ENCODE measurements at regions not wholly inside any gene's neighbourhood (a gene's known extent, or its start where the extent isn't known, plus 50 kb on each side); places are given as distances from the start of the nearest gene placed in this dataset.
"Not testable (repeated sequence)": the region's sequence is repeated elsewhere in the genome, so short reads cannot be mapped to it uniquely, and the experiment has no call there.

DNA sequence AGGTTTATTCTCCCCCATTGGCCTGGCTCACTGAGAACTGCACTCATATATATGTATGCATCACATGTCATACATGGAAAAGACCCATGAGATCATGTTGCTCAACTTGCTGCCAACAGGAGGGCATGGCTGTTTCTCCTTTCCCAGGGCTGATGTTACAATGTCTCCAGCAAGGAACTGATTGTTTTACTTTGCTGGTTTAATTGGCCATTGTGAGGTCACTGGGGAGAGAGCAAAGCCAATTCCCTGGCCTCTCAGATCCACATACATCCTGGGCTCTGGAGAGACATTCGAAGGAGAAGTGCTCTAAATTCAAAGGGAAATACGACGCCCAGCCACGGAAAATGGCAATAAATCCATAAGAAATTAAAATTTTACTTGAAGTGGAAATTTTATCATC, 287.8 kb downstream of the WDR11 start:
- no peak for DNase-seq

DNA sequence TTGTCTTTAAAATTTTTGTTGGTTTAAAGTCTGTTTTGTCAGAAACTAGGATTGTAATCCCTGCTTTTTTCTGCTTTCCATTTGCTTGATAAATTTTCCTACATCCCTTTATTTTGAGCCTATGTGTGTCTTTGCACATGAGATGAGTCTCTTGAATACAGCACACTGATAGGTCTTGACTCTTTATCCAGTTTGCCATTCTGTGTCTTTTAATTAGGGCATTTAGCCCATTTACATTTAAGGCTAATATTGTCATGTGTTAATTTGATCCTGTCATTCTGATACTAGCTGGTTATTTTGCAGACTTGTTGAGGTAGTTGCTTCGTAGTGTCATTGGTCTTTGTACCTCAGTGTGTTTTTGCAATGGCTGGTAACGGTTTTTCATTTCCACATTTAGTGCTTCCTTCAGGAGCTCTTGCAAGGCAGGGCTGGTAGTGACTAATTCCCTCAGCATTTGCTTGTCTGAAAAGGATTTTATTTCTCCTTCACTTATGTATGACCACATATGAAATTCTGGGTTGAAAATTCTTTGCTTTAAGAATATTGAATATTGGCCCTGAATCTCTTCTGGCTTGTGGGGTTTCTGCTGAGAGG, 294.7 kb downstream of the WDR11 start:
- DNase-seq, result not testable (repeated sequence)

DNA sequence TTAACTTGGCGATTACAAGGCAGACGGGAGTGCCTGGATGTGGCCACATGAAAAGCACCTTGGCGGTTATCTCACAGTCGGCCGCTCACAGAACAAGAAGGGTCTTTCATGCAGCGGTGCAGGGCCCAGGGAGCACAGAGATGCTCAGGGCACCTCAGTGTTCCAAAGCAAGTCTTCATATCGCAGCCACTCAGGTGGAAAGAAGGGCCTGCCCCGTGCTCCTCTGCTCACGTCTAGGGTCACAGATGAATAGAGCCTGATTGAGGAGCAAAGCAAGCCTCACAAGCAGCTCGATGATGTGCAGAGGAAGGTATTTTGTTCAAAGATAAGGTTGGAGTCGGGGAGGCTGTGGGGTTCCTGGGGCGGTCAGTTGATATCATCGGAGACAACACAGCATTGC, 297.8 kb downstream of the WDR11 start:
- DNase-seq, result no peak

DNA sequence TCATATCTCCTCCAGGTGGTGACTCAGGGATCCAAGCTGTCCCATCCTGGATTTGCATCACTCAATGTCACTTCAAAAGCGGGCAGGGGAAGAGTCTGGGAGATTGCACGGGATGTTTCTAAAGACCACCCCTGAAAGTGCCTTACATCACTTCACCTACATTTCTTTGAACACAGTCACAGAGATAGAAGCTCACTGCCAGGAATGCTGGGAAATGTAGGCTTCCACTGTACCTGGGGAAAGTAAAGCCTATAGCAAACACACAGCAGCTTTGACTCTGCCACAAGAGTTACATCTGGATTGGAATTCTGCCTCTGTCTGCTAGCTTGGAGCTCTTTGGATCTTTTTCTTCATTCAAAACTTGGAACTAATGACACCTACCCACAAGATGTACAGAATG, 300.9 kb downstream of the WDR11 start:
- no peak for DNase-seq

DNA sequence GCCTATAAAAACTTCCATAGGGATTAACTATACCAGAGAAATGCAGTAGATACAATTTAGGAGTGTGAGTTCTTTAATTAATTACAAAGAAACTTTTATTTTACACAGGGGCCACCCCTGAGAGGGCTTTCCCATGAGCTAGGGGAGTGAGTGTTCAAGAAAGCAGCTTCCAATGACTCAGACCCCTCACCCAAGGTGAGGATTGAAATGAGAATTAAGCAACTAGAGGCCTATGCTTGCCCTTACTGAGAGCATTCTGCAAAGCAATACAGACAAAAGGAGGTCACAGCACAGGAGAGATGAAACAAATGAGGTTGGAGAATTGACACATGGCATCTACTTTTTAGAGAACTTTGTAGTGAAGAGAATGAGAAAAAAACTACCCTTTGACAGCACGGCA, 301.8 kb downstream of the WDR11 start:
- no peak for DNase-seq

DNA sequence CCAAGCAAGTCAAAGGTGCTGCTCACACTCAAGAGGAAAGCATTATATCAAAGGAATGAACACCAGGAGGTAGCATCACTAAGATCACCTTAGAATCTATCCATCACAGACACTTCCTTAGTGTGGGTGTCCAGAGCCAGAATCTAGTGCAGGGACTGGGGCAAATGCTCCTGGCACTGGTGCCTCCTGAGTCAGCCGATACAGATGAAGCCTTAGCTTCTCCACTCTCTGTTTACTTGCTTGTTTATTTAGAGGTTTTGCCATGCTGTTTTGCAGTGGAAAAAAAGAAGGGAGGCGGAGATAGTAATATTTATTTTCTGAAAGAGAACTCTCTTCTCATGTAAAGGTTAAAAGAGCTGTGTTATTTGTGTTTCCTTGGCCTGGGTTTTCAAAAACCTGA, 303.1 kb downstream of the WDR11 start:
- DNase-seq, result no peak

DNA sequence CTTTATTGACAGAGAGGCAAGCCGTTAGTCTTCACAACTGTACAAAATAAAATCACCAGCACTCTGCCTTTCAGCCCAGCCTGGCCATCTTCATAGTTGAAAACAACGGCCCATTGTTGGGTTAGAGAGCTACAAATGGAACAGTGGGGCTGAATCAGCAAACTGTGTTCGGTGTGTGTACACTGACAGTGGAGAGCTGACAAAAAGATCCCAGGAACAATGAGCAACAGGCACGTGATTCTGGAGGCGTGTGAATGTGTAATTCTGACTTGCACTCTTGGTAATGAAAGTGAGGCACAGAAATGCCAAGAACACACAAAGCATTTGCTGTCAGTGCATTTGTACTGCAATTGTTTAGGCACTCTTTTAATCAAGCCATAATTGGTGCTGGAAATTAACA, 303.7 kb downstream of the WDR11 start:
- DNase-seq, result no peak

DNA sequence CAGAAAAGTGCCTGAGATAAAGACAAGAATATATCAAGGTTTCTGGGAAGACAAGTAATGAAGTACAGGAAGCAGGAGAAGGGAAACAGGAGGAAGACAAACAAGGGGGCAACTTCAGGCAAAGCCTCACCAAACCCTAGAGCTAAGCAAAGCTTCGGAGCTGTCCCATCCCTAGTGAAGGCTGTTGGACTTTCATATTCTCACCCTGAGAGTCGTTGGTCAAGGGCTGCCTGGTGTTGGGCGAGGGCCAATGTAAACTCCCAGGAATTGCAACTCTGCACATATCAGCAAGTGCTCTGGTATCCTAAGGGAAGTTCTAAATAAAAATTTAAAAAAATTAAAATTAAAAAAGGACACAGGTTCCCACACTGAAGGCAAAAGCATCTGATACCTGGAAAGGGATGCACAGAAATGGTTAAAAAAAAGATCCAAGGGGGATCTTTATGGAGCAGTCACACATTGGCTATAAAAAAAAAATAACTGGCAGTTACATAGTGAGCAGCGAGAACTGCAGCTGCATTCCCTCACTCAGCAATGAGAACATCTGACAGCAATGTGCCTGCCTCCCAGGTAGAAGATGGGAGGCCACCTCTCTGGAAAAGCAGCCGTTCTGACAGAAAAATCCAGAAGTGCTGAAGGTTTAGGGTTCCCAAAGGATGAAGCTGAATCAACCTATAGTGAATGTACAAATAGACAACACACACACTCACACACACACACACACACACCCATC, 304.7 kb downstream of the WDR11 start:
- no peak for DNase-seq

DNA sequence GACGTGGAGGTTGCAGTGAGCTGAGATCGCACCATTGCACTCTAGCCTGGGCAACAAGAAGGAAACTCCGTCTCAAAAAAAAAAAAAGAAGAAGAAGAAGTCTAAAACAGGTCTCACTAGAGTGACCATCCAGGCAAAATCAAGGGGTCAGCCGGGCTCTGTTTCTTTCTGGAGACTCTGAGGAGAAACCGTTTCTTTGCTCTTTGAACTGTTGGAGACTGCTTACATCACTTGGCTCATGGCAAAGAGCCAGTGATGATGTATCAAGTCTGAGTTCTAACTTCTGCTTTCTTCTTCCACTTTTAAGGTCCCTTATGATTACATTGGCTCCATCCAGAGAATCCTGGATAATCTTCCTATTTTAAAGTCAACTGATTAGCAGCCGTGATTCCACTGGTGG, 306.8 kb downstream of the WDR11 start:
- no peak for DNase-seq

DNA sequence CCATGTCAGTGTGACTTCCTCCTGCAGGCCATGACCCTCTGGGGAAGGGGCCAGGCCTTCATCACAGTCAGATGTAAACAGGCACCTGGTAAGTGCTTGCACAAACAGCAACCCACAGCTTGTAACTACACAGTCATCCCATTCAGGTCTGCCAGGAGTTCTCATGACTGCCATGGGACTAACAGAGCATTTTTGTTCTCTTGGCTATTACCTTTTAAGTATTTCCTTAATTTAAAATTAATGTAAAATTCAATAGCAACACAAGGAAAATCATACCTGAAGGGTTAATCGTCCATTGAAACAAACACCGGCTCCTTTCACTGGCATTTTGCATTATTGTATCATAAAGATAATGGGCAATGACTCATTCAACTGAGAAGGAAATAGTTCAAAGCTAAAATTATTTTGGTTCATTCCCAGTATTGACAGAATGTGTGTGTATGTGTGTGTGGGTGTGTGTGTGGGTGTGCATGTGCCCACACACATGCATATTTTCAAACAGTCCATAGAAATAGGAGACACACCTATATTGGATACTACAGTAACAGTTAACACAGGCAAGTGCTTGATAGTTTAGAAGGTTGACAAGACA, 307.9 kb downstream of the WDR11 start:
- DNase-seq, result no peak

DNA sequence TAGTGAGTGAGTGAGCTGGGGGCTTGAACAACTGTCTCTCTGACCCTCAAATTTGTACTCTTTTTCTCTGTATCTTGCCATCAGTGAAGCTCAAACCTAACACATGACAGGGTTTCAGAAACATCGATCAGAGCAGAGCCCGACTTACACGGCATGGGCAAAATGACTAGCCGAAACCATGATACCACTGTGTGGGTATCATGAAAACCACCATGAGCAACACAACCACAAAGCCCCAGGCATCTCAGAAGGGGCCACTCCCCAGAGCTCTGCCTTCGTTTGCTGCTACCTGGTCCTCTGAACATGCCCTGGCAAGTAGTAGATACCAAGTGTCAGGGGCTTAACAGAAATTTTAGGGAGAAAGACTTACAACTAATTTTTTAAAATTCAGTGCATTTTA, 308.5 kb downstream of the WDR11 start:
- no peak for DNase-seq

DNA sequence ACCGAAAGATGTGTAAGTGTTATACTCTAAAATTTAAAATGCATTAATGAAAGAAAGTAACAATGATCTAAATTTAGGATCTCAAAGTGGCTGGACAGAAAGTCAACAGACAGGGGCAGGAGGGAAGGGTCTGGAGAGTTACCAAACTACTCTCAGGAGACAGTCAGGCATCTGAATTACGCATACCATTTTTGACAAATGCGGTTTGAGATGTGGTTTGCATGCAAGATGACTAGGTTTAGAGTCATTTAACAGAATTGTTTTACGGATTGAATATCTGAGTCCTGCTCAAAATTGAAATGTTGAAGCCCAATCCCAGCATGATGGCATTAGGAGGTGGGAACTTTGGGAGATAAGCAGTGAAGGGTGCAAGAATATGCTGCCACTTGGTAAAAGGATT, 314.1 kb downstream of the WDR11 start:
- DNase-seq, result no peak

DNA sequence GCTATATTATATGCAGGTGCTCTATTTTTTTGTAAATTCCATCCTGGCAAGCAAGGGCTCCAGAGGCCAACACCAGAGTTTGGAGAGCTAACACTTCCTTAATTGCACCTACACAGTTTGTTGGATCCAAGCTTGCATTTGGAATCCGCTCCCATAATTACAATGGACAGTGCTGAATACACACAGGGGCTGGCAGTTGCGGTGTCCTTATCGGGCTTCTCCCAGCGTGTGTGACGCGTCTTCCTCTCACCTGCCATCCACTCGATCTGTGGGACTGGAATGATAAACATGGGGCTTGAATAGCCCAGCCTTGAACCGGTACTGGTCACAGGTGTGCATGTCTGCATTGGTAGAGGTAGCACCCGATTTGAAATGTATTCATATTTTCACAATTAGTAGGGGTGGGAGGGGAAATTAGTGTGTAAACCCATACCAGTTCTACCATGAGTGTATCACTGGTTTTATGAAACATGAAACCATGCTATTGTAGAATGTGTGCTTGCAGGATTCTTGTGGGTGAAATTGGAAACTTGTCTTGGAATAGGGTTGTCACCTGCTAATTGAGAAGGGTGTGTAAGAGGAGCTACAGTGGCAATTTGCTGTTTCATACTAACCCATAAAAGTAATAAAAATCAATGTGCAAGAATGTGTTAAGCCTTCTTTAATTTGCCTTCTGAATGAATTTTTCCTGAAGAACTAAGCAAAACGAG, 316.5 kb downstream of the WDR11 start:
- no peak for DNase-seq

DNA sequence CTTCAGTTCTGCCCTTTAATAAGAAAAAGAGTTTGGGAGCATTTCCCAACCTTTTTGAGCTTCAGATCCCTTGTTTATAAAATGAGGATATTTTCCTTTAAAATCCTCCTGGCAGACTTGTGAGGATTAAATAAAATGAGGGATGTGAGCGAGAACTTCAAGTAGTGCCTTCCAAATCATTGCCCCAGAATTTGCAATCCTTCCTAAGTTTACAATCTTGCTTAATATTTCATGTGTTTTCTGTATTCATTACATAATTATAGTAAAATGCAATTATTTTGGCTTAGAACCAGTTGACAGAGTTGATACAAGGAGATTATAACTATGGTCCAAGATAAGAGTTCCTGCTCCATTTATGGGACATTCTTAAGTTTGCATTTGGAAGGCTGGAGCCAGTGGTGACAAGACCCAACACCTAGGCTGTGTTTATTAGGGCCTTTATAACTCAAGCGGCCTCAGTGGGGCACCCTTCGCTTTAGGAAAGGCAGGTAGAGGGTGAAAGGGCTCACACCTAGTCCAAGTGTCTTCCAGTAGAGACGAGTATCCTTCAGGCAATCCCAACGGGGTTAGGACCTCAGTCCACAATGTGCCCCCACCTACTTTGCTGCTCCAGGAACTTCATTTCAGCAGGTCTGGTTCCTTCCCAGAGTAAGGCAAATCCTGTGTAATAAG, 317.5 kb downstream of the WDR11 start:
- no peak for DNase-seq

DNA sequence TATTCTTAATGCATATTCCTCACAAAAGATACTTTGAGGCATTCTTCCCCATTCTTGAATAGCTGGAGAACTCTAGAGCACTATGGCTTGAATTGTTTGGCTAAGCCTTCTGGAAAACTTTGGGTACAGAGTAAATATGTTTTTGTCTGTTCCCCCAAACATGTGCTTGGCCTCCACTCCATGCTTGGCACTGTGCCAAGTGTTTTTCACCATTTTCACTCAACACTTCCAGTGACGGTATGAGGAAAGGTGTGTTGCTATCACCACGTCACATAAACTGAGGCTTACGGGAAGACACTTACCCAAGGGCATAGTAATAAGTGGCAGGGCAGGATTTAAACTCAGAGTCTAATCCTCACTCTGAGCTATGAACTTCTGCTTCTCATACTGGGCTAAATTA, 318.2 kb downstream of the WDR11 start:
- no peak for DNase-seq

DNA sequence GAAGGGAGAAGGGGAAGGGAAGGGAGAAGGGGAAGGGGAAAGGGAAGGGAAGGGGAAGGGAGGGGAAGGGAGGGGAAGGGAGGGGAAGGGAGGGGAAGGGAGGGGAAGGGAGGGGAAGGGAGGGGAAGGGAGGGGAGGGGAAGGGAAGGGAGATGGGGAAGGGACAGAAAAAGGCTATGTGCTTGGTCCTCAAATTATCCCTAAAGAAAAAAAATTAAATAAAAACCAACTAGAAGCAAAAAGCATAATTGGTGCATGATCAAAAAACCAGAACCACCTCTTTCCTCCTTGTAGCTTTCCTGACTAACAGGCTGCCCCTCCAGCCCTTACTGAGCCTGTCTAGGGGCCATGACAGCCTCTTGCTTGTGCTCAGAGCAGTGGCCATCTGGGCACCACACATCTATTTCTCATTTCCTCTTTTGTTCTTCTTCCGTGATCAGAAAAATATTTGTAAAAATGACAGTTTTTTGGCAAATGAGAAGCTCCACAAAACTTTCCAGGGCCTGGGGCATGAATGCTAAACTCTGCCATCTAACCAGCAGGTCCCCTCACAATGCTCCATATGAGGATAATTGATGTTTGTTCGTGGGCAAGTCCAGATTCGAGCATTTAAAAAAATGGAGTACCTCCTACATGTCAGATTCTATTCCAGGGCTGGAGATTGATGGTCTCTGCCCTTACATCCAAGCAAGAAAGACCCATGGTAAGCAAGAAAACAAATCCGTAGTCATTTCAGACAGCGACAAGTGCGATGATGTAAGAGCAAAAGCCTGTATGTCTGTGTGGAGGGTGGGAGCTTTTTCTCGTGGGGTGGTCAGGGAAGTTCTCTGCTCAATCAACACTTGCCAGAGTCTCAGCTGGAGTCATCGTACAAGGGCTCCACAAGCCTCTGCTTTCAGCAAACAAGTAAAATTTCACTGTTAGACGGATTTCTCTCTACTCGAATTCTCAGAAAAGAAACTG, 320.9 kb downstream of the WDR11 start:
- DNase-seq, result no peak

DNA sequence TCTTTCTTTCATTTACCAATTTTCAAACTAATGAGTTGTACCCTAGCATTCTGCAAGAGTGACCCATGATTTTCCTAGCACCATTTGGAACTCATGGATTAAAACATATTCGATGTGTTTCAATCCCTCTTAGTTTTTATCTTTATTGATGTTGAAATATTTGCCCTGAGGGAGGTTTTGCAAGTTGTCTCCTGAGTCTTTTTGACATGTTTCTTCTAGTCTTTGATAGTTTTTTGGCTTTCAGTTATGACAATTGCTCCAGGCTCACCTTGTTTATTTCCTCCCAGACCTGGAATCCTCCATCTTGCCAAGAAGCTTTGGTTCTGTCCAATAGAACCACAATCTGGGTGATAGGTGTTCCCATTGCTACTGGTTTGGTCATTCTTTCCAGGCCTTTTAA, 327.8 kb downstream of the WDR11 start:
- no peak for DNase-seq

DNA sequence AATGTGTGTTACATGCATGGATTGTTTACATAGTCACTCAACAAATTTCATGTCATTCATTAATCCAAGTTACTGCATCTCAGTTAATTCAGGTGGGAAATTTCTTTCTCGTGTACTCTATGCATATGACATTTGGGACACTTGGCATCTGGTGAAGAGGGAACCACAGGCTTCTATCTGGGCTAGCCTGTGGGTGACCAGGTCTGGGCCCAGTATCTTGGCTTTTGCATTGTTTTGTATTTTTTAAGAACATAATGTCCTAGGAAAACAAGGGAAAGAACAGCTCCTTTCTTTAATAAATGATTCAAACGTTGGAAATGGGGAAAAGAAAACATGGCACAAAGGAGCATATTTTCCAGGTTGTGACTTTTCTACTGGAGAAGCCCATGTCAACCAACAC, 331.1 kb downstream of the WDR11 start:
- no peak for DNase-seq

DNA sequence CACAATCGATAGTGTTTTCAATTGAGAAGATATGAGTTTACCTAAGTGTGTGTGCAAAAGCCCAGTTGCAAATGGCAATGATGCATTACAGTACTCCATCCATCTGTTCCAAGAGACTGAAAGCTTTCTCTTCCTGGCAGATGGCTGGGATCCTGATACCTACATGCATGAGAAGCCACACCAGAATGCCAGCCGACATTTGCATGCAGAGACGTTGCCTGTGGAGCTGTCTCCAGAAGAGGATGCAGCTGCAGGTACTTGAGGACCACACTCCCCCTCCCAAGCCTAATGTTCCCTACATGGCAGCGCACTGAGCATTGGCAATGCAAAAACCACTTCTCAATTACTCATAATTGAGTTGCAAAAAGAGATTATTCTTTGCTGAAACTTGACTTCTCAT, 332.1 kb downstream of the WDR11 start:
- no peak for DNase-seq

DNA sequence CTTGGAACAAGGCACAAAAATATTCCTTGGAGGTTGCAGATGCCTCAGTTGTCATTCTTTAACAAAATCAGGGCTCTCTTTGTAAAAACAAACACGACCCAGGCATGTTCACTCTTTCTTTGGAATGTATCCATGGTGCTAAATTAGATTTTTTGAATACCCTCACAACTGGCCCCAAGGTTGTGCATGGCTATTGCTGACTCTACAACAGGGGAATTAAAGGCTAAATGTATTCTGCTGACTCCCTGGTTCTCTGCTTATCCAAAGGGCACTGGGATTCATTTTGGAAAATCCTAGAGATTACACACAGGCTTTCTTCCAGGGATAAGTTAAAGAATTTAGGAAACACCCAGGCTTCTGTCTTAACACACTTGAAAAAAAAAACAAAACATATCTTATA, 332.5 kb downstream of the WDR11 start:
- no peak for DNase-seq

DNA sequence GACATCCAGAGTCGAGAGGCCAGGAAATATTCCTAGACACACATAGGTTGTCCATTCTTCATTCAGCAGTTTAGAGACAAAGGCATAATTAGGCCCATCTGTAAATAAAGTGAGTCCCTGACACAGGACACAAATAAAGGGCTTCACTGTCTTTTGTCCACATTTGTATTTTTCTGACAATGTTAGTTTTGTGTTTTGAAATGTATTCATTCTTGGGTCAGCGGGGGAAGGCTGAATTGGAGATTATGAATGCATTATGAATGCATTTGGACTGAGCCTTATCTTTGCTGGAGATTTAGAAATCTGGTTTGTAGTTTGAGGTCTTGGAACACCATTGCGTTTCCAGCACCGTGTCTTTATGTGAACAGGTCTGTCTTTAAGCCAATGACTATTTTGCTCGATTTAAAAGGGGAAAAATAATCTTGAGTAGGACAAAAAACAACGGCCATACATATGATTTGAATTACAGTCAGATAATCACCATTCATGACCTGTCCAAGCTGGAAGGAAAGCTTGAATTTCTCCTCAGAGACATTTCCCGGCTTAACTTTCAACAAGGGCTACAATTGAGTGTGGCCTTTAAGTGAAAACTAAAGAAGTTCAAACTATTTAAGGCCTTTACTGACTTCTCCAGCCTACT, 334.8 kb downstream of the WDR11 start:
- DNase-seq, result no peak

DNA sequence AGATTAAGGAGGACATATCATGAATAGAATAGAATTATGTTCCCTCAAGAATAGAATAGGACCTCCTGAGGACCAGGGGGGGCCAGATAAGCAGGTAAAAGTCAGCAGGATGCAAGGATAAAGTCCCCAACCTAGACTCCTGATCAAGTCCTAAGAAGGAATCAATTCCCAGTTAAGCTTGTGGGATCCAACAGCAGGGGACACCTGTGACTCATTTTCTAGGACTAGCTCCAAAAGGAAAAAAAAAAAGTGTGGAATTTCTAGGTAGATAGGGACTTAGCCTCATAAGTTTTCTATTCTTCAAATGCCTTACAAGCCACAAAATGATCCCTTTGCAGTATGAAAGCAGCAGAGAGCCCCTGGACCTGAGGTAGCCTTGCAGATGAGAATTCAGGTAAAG, 336.2 kb downstream of the WDR11 start:
- DNase-seq, result no peak

Measured in NCI-H2081 (cell line).